ENCODE measurements at regions not wholly inside any gene's neighbourhood (a gene's known extent, or its start where the extent isn't known, plus 50 kb on each side); places are given as distances from the start of the nearest gene placed in this dataset.

- intact Hi-C loops (cut with micrococcal nuclease): no loop called here
- peaks cover 29% of the 10 kb centered on the region for H3K27me3 Mint-ChIP-seq (ENCODE audit: insufficient read depth, unreplicated experiment)
- BruUV-seq (replicated peaks): no TSS peak
- POLR2A ChIA-PET: interaction anchor here (0.7 kb wide), 1 partner anchor 401 kb away, joined by 4 read pairs; no protein-coding TSS in a partner anchor
- H3K27ac Mint-ChIP-seq (ENCODE audit: low read depth, unreplicated experiment): no peak overlapping the region
- CTCF ChIA-PET: no interaction called here
- no peak for DNase-seq (ENCODE audit: unreplicated experiment)
- no peaks in the 10 kb centered on the region for H3K9me3 Mint-ChIP-seq (ENCODE audit: unreplicated experiment)
- no peaks in the 10 kb centered on the region for H3K4me1 Mint-ChIP-seq (ENCODE audit: insufficient read depth, unreplicated experiment)
- H3K4me3 Mint-ChIP-seq (ENCODE audit: unreplicated experiment): no peak overlapping the region
- peaks cover 4% of the 10 kb centered on the region for H3K36me3 Mint-ChIP-seq (ENCODE audit: insufficient read depth, unreplicated experiment)
- TF ChIP-seq CTCF (IDR thresholded peaks at IDR 0.05; ENCODE audit: unreplicated experiment): no peak
These were observed 165.4 kb upstream of the AGTR1 start for GRCh38 chr3:148532326-148532725.

GRCh38 chr3:148532774-148533173 lies 164.9 kb upstream of the AGTR1 start:
- CTCF ChIA-PET: no interaction called here
- no TSS peak for BruUV-seq (replicated peaks)
- no peaks in the 10 kb centered on the region for H3K4me1 Mint-ChIP-seq (ENCODE audit: insufficient read depth, unreplicated experiment)
- H3K27me3 Mint-ChIP-seq (ENCODE audit: insufficient read depth, unreplicated experiment): peaks cover 29% of the 10 kb centered on the region
- H3K9me3 Mint-ChIP-seq (ENCODE audit: unreplicated experiment): no peaks in the 10 kb centered on the region
- H3K36me3 Mint-ChIP-seq (ENCODE audit: insufficient read depth, unreplicated experiment): peaks cover 4% of the 10 kb centered on the region
- intact Hi-C loops (cut with micrococcal nuclease): no loop called here
- POLR2A ChIA-PET: interaction anchor here (0.7 kb wide), 1 partner anchor 401 kb away, joined by 4 read pairs; no protein-coding TSS in a partner anchor
- TF ChIP-seq CTCF (IDR thresholded peaks at IDR 0.05; ENCODE audit: unreplicated experiment): no peak
- no peak overlapping the region for H3K4me3 Mint-ChIP-seq (ENCODE audit: unreplicated experiment)
- DNase-seq (ENCODE audit: unreplicated experiment): no peak
- no peak overlapping the region for H3K27ac Mint-ChIP-seq (ENCODE audit: low read depth, unreplicated experiment)

GRCh38 chr3:148534089-148534988 lies 163.4 kb upstream of the AGTR1 start:
- H3K27me3 Mint-ChIP-seq (ENCODE audit: insufficient read depth, unreplicated experiment): peaks cover 21% of the 10 kb centered on the region
- TF ChIP-seq CTCF (IDR thresholded peaks at IDR 0.05; ENCODE audit: unreplicated experiment): no peak
- POLR2A ChIA-PET: no interaction called here
- no peak overlapping the region for H3K27ac Mint-ChIP-seq (ENCODE audit: low read depth, unreplicated experiment)
- DNase-seq (ENCODE audit: unreplicated experiment): no peak
- intact Hi-C loops (cut with micrococcal nuclease): no loop called here
- H3K4me3 Mint-ChIP-seq (ENCODE audit: unreplicated experiment): no peak overlapping the region
- H3K36me3 Mint-ChIP-seq (ENCODE audit: insufficient read depth, unreplicated experiment): no peaks in the 10 kb centered on the region
- H3K4me1 Mint-ChIP-seq (ENCODE audit: insufficient read depth, unreplicated experiment): no peaks in the 10 kb centered on the region
- CTCF ChIA-PET: interaction anchor here (0.6 to 0.7 kb wide), 2 partner anchors 263 to 509 kb away, joined by 3 read pairs; no protein-coding TSS in a partner anchor
- no TSS peak for BruUV-seq (replicated peaks)
- no peaks in the 10 kb centered on the region for H3K9me3 Mint-ChIP-seq (ENCODE audit: unreplicated experiment)

- POLR2A ChIA-PET: no interaction called here
- CTCF ChIA-PET: interaction anchor here (0.6 kb wide), 1 partner anchor 508 kb away, joined by 3 read pairs; no protein-coding TSS in a partner anchor
These were observed 162.7 kb upstream of the AGTR1 start for GRCh38 chr3:148535001-148535400.

More at GRCh38 chr3:148535001-148535400, 162.7 kb upstream of the AGTR1 start:
- Mint-ChIP-seq H3K9me3 (ENCODE audit: unreplicated experiment) (no peaks in the 10 kb centered on the region), H3K36me3 (ENCODE audit: insufficient read depth, unreplicated experiment) (no peaks in the 10 kb centered on the region), H3K27me3 (ENCODE audit: insufficient read depth, unreplicated experiment) (peaks cover 17% of the 10 kb centered on the region), H3K4me1 (ENCODE audit: insufficient read depth, unreplicated experiment) (no peaks in the 10 kb centered on the region), H3K4me3 (ENCODE audit: unreplicated experiment) (no peak overlapping the region), H3K27ac (ENCODE audit: low read depth, unreplicated experiment) (no peak overlapping the region)
- intact Hi-C loops (cut with micrococcal nuclease): no loop called here
- DNase-seq (ENCODE audit: unreplicated experiment): no peak
- TF ChIP-seq CTCF (IDR thresholded peaks at IDR 0.05; ENCODE audit: unreplicated experiment): no peak
- no TSS peak for BruUV-seq (replicated peaks)
